GM19468 (cell line): ENCODE measurements at regions not wholly inside any gene's neighbourhood (a gene's known extent, or its start where the extent isn't known, plus 50 kb on each side); places are given as distances from the start of the nearest gene placed in this dataset.
"Not testable (repeated sequence)": the region's sequence is repeated elsewhere in the genome, so short reads cannot be mapped to it uniquely, and the experiment has no call there.

Experiments
- ATAC-seq: cut with Tn5 transposase; IDR thresholded peaks from one replicate; pipeline ENCODE4 v1.9.1; 2021; ENCODE audit warnings: mild to moderate bottlenecking, moderate library complexity, moderate number of reproducible peaks; ENCODE audit not compliant: unreplicated experiment; ENCODE audit errors: extremely low read depth

- no peak for ATAC-seq
Observed at GRCh38 chr11:8768625-8769333, 86.2 kb downstream of the RPL27A start.

GRCh38 chr11:8772571-8773519 lies 90.3 kb downstream of the RPL27A start:
- no peak for ATAC-seq

- no peak for ATAC-seq
Observed at GRCh38 chr11:8773916-8774539, 91.4 kb downstream of the RPL27A start.

- ATAC-seq = not testable (repeated sequence)
Observed at GRCh38 chr11:8774916-8775315, 92.3 kb downstream of the RPL27A start.

GRCh38 chr11:8775332-8775731 lies 92.7 kb downstream of the RPL27A start:
- no peak for ATAC-seq

GRCh38 chr11:8775734-8776133 lies 93.1 kb downstream of the RPL27A start:
- no peak for ATAC-seq

GRCh38 chr11:8776209-8776608 lies 93.6 kb downstream of the RPL27A start:
- ATAC-seq = no peak

GRCh38 chr11:8777907-8778767 lies 95.5 kb downstream of the RPL27A start:
- no peak for ATAC-seq

- no peak for ATAC-seq
Observed at GRCh38 chr11:8779107-8779506, 96.5 kb downstream of the RPL27A start.

- no peak for ATAC-seq
Observed at GRCh38 chr11:8779732-8780131, 97.1 kb downstream of the RPL27A start.

GRCh38 chr11:8784954-8785353 lies 102.4 kb downstream of the RPL27A start:
- no peak for ATAC-seq

GRCh38 chr11:8785457-8785856 lies 102.9 kb downstream of the RPL27A start:
- ATAC-seq = no peak

GRCh38 chr11:8785998-8786397 lies 103.4 kb downstream of the RPL27A start:
- no peak for ATAC-seq

- ATAC-seq = no peak
Observed at GRCh38 chr11:8786933-8787332, 104.3 kb downstream of the RPL27A start.

- no peak for ATAC-seq
Observed at GRCh38 chr11:8787372-8787771, 104.8 kb downstream of the RPL27A start.

- no peak for ATAC-seq
Observed at GRCh38 chr11:8788616-8789015, 106.0 kb downstream of the RPL27A start.

GRCh38 chr11:8789864-8790263 lies 107.3 kb downstream of the RPL27A start:
- no peak for ATAC-seq

- no peak for ATAC-seq
Observed at GRCh38 chr11:8790968-8791367, 108.4 kb downstream of the RPL27A start.

GRCh38 chr11:8792710-8793109 lies 110.1 kb downstream of the RPL27A start:
- no peak for ATAC-seq
